ENCODE measurements at regions not wholly inside any gene's neighbourhood (a gene's known extent, or its start where the extent isn't known, plus 50 kb on each side); places are given as distances from the start of the nearest gene placed in this dataset.

DNA sequence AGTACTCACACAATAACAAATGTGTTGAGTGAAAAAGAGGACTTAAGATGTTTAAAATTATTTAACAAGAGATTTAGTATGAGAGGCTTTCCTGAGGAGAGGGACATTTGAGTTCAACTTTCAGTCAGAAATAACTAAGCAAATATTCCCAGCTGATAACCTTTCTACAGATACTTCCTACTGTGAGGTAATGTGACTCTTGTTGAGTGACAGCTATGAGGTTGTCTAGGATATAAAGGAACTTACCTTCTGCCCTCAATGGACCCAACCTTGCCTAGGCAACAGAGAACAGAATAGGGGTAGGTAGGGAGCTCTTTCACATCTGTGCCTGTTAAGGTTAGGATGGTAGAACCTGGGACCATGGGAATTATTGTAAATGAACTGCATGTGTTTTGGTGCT, 54.7 kb downstream of the GLUD2 start:
- no peak for DNase-seq

DNA sequence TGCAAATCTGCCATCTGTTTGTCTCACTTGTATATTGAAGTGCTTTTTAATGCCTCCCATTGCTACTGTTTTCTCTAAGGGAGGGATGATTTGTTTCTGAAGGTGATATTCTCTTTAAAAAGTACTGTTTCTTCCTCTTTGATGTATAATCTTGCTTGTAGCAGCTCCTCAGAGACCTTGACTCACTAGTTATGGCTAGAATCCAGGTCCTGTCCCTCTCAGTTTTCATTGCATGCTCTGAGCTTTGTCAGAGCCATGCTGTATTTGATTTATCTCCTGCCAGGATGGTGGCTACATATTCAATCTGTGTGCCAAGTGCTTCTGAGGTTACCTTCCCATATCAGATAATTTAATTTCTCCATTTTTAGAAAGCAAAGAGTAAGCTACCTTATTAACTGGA, 56.0 kb downstream of the GLUD2 start:
- DNase-seq, result no peak

DNA sequence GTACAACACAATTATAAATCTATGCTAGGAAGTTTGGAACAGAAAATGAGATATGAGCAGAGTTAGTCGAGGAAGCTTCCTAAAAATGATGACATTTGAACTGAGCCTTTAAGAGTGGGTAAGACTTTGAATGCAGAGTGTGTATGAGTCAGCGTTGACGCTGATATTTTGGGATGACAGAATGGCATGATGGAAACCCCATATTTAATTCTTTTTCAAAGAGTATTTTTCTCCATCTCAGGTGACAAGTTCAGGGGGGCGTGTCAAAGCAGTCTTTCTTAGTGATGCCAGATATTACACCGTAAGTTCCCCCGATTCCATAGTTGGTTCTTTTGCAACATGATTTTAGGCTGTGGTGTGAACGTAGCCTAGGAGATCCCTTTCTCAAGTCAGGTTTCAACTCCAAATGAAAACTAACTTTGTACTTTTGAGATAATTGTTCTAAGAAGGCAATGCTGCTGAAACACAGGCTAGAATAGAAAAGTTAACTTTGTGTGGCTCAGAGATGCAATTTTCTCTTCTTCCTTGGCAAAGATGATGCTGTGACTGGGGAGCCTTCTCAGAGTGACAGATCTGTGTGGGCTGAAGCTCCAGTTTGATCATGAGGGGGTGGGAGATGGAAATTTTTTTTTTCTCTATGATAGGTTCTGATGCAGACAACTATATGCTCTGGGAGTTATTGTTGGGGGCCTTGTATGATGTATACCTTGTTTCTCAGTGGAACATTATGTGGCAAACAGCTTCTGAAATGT, 59.2 kb downstream of the GLUD2 start:
- no peak for DNase-seq

DNA sequence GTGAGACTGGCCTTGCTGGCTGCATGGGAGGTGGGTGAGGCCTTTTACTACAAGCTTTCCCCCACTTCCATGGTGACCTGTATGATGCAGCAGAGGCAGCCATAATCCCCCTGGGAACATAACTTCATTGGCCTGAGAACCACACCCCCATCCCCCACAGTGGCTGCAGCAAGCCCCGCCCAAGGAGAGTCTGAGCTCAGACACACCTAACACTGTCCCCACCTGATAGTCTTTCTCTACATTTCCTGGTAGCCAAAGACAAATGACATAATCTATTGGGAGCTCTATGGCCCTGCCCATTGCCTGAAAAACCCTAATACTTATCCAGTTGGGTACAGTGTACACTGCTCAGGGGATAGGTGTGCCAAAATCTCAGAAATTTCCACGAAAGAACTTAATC, 62.6 kb downstream of the GLUD2 start:
- no peak for DNase-seq

DNA sequence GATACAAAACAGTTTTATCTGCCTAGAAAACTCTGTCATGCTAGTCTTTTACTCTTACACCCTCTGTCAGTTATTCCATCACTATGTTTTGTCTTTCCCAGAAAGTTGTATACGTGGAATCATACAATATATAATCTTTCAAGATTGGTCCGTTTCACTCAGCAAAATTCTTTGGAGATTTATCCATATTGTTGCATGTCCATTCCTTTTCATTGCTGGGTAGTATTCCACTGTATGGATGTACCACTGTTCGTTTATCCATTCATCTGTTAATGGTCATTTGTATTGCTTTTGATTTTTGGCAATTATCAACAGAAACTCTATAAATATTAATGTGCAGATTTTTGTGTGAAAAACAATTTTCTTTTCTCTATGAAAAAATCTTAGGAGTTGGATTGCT, 63.1 kb downstream of the GLUD2 start:
- DNase-seq, result no peak

DNA sequence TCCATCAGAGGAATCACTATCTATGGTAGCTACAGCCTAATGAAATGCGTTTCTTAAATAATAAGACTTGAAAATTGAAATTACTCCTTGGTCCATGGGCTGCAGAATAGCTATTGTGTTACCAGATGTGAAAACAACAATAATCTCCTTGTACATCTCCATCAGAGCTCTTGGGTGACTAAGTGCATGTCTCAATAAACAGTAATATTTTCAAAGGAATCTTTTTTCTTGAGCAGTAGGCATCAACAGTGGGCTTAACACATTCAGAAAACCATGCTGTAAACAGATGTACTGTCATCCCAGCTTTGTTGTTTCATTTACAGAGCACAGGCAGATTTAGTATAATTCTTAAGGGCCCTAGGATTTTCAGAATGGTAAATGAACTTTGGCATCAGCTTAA, 67.3 kb downstream of the GLUD2 start:
- no peak for DNase-seq

DNA sequence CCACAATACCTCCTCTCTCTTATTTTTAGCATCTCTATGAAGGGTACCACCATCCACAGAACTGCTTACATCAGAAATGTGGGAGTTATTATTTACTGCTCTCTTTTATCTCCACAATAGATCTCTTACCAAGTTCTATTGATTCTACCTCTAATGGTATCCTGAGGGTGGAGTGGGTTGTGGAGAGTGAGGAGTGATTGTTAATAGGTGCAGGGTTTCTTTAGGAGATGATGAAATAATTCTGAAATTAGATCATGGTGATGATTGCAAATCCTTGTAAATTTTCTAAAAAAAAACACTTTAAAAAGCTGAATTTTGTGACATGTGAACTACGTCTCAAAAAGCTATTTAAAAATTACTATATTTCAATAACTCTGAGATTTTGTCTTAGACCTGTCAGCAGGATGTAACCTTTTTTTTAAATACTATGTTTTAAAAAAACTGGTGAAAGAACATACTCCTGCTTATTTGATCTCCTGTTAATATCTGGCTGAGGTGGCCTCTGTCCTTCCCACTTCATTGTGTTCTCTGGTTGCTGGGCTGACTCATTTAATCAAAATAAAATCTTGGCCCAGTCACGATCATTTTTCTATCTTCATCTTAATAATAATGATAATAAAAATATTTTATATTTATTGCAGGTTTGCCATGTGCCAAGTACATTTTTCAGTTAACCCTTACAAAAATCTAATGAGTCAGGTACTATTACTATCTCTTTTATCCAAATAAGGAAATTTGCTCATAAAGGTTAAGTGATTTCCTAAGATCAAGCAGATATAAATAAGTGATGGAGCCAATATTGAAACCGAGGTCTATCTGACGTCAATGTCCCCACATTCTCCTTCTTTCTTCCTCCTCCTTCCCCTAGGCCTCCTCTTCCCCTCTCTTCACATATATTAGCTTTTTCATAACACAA, 73.5 kb downstream of the GLUD2 start:
- no peak for DNase-seq

DNA sequence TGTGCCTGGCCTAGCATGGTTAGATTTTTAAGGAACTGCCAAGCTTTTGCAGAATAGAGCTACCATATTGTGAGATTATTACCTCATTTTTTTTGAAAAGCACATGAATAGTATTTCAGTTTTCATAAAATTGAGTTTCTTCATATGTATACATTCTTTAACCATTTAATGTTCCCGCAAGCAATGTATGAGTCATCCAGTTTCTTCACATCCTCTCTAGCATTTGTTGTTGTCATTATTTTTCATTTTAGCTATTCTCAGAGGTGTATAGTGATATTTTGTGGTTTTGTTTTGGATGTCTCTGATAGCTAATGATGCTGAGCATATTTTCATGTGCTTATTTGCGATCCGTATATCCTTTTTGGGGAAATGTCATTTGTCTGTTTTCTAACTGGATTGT, 74.9 kb downstream of the GLUD2 start:
- DNase-seq, result no peak

DNA sequence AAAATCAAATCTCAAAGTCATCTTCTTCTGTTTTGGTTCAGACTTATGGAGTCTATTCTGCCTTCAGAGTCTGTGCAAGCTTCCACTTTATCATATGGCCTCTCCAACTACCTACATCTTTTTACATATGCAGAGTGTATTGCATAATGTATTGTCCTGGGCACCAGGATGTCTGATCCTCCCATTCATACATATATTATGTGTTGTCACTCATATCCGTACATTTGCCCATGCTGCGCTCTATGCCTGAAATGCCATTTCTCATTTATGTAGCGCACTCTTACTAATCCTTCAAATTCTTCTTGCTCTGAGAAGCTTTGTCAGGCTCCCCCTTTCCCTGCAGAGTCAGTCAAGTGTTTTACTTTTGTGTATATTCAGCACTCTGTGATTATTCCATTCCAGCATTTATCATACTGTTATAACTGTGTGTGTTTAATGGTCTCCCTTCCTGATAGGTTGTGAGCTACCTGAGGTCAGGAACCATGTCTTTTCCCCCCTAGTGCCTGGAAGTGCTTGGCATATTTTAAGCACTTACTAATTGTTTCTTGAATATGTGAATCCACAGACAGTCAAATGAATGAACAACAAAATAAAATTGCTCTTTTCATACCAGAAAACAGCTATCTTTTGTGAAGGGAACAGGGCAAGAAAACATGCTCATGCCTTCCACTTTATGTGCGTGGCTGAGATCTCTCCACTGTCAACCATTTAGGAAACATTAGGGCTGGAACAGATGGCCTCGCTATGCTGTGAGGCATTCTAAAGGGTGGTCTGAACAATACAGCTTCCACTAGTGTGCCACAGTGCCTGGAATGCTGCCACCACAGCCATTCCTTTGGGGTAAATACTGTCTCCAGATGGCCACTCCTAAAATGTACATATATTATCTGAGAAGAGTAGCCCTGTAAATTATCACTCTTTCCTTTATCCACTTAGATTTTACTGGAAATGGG, 81.8 kb downstream of the GLUD2 start:
- no peak for DNase-seq

DNA sequence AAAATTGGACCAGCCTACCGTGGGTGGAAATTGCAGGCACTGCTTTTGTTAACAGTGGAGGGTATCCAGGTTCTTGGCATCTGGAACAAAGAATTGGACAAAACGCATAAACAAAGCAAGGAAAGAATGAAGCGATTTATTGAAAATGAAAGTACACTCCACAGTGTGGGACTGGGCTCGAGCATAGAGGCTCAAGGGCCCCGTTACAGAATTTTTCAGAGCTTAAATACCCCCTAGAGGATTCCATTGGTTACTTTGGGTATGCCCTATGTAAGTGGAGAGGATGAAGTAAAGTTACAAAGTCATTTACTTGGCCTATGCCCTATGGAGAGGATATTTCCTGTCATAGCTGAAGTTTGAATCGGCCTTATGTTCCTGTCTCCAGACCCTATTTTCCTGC, 85.3 kb downstream of the GLUD2 start:
- no peak for DNase-seq

DNA sequence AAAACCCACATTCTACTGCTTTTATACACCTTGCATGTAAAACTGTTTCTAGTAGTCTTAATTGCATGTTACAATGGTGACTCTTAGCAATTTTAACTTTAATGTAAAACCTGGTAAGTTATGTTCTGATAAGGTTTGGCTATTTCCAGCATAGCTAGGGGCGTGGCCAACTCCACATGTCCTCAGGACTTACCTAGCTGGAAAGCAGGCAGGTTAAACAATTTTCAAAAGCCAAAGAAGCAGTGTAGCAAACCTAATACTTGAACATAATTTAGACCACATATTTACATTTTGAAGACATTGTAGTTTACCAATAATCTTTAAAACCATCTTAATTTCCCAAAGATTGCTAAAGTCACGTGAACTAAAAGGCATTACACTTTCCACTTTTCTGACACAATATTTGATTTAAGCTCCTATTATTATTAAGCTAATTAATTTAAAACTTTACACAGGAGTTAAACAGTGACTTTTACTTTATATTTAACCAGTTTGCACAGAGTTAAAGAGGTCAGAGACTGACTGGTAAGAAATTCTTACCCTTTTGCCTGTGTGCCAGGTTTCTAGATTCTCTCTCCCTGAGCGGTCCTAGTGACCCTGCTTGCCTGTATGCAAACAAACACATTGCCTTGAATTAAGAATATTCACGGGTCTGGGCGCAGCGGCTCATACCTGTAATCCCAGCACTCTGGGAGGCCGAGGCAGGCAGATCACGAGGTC, 88.2 kb downstream of the GLUD2 start:
- no peak for DNase-seq

DNA sequence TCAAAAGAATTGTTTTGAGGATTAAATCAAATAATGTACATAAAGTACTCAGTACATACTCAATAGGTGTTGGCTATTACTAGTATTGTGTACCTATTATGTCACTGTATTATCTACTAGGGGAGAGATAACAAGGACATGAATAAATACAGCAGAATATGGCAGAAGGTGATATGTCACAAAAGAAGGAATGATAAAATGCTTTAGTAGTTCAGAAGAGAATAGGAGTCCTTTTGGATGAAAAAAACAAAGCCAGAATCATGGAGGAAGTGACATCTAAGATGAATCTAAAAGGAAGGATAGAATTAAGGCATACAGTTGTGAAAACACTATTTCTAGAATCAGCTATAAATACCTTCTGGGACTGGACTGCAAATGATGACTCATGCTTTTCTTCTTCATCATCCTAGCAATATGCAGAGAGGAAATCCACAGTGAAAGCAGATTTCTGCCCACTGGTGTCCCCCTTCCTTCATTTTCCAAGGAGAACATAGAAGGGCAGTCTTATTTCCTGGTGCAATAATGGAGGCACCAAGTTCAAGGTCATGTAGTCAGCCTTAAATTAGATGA, 98.7 kb downstream of the GLUD2 start:
- no peak for DNase-seq

DNA sequence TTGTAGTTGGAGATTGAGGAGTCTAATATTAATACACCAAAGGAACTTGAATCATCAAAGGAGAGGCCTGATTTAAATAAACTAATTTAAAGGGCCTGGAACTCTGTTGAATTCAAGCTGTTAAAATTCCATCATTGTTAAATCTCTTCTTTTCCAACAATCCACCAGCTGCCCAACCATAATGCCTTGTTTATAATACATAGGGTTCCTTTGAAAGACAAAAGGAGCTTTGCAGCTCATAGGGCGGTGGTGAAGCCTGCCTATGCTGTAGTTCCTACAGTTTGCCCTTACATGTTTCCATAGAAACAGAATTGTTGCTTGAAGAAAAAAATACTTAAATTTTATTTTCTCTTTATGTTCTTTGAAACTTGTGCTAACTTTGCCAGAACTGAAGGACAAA, 102.8 kb downstream of the GLUD2 start:
- no peak for DNase-seq

DNA sequence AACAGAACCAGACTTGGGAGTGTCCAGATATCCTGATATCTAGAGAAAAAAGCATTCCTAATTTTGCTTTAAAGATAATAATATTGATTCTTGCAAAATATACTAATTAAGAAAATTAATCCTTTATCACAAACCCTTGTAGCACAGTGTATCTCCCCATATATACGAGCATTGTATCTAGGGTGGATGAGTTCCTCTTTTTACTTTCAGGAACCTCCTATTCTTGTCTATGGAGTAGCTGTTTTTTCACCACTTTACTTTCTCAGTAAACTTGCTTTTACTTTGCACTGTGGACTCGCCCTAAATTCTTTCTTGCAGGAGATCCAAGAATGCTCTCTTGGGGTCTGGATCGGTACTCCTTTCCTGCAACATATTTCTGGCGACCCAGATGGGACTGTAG, 103.9 kb downstream of the GLUD2 start:
- DNase-seq, result no peak

DNA sequence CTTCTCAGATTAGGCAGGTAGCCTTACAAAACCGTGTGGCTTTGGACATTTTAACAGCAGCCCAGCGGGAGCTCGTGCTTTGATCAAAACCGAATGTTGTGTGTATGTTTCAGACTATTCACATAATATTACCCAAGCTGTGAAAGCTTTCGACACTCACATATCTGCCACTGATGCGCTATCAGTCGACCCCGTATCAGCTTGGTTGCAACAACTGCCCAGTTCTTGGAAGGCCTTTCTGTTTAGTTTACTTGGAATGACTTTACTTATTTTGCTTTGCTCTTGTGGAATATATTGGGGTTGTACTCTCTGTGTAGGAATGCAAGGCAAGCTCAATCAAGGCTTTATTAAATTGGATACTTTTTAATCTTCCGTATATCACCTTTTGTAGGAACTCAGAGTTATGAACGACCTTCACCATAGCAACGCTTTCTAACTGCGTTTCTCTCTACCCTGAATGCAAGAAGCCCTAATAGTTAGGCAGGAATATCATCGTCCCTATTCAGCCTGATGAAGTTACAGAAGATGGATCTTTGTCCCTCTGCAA, 107.5 kb downstream of the GLUD2 start:
- no peak for DNase-seq

DNA sequence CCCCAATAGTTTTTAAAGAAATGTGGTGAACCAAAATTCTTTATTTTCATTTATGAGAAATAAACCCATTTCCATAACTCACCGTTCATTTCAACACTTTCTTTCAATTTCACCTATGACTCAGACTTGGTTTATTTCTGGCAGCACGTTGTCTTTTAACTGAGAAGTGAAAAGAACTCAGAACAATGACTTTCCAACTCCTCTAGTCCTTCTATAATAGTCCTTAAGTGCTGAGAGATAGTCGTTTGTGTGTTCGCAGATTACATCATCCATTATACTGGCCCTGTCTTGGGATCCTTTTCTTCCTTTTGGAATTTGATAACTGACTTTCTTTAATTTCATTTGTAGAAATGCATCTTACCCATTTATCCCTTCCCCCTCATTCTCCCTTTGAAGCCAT, 113.6 kb downstream of the GLUD2 start:
- no peak for DNase-seq

DNA sequence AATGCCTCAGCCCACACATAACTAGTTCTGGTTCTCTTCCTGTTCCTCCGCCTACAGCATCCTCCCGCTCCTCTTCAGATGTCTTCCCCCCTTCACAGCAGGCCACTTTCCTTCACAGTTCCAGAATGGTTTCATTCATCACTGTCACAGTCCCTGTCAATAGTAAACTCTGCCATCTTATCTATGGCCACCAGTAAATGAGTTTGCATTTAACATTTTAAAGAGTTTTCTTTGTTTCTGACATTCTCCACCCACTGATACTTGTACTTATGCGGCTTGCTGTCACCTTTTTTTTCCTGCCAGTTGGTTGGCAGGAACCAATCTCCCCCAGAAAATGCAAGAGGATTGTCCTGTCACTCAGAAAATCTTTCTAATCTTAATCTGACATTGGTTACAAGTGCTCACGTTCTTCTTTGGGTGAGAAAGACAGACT, 114.1 kb downstream of the GLUD2 start:
- no peak for DNase-seq

DNA sequence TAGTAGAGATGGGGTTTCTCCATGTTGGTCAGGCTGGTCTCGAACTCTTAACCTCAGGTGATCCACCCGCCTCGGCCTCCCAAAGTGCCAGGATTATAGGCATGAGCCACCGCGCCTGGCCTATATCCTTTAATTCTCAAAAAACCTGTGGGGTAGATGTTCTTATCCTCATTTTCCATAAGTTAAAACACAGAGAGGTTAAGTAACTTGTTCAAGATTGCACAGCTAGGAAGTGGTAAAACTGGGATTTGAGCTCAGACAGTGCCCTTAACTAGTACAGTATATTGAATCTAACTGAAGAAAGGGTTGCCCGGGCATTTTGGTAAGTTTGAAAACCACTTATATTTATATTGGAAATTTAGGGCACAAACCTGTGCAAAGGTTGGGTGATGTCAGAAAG, 116.0 kb downstream of the GLUD2 start:
- no peak for DNase-seq

DNA sequence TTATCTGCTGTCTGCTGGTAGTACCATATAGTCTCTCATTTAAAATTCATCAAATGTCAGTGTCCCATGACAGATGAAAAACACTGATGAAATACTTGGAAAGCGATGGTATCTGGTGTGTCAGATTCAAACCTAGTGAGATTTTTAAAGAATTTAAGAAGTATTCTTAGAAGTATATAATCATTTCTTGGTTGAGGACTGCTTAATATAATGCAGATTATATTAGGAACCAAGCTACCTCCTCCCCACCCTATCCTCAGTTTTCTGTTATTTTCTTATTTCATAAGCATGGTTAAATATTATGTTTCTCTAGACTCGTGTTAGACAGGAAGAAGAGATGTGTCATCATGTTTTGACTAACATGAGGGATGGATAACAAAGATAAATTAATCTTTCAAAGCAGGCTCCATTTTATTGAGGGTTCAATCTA, 118.5 kb downstream of the GLUD2 start:
- no peak for DNase-seq

DNA sequence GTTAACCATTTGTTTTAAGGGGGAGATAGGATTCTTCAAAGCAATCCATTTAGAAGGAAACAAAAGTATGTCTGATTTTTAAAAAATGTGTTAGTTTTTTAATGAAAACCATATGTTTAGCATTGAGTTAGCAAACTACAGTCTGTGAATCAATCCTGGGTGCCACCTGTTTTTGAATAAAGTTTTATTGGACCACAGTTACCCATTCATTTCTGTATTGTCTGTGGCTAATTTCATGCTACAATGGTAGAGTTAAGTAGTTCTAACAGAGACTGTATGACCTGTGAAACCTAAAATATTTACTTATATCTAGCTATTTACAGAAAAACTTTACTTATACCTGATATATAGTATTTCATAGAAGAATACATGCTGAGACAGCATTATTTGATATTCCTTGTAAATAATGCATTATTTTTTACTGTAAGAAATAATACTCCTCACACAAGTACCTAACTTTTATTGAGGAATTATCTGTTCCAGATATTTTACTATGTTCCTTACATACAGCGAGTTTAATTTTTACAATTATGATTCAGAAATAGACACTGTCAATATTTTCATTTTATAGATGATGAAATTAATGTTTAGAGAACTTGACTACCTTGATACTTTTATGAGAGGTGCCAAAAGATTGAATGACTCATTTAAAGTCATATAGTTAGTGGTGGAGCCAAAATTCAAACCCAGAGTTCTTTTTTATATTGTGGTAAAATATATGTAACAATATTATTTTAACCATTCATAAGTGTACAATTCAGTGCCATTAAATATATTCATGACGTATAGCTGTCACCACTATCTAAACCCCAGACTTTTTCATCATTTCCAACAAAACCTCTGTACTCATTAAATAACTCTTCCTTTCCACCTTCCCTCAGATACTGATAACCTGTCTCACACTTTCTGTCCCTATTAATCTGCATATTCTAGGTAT, 122.0 kb downstream of the GLUD2 start:
- DNase-seq, result no peak

DNA sequence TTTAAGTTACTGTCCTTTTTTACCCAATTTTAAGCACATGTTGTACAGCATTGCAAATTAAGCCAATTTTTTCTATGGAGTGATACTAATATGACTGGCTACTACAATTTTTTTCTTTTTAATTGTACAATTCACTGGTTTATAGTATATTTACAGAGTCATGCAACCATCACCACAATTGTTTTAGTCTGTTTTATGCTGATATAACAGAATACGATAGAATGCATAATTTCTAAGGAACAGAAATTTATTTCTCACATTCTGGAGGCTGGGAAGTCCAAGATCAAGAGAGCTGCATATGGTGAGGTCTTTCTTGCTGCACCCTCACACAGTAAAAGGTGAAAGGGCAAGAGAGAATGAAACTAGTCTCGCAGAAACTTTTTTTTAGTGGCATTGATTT, 125.3 kb downstream of the GLUD2 start:
- DNase-seq, result no peak

All from NCI-H2227 treated with DMSO at 0.1 percent for 48 hours (cell line).